ENCODE measurements at regions not wholly inside any gene's neighbourhood (a gene's known extent, or its start where the extent isn't known, plus 50 kb on each side); places are given as distances from the start of the nearest gene placed in this dataset.

- TF ChIP-seq, protein P1, sequence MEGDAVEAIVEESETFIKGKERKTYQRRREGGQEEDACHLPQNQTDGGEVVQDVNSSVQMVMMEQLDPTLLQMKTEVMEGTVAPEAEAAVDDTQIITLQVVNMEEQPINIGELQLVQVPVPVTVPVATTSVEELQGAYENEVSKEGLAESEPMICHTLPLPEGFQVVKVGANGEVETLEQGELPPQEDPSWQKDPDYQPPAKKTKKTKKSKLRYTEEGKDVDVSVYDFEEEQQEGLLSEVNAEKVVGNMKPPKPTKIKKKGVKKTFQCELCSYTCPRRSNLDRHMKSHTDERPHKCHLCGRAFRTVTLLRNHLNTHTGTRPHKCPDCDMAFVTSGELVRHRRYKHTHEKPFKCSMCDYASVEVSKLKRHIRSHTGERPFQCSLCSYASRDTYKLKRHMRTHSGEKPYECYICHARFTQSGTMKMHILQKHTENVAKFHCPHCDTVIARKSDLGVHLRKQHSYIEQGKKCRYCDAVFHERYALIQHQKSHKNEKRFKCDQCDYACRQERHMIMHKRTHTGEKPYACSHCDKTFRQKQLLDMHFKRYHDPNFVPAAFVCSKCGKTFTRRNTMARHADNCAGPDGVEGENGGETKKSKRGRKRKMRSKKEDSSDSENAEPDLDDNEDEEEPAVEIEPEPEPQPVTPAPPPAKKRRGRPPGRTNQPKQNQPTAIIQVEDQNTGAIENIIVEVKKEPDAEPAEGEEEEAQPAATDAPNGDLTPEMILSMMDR (conservative IDR thresholded peaks at IDR 0.05; ENCODE audit: low read depth, low read length): no peak
- TF ChIP-seq EZH2 (IDR thresholded peaks at IDR 0.05; ENCODE audit: low read length, unreplicated experiment) (no peak), EZH2phosphoT487 (IDR thresholded peaks at IDR 0.05; ENCODE audit: borderline replicate concordance, low read length) (no peak)
These were observed 69.7 kb downstream of the SKA1 start for GRCh38 chr18:50444539-50444938.

Data from PC-3 (cell line).